K562 (cell line): ENCODE measurements at regions not wholly inside any gene's neighbourhood (a gene's known extent, or its start where the extent isn't known, plus 50 kb on each side); places are given as distances from the start of the nearest gene placed in this dataset.

Experiments used
- ATAC-seq: fragments of 200-7000 bp; cut with Tn5 transposase; 3 replicates; pipeline ENCODE4 v1.9.1; 2020; ENCODE audit warnings: moderate library complexity
- BruUV-seq: library from RNA; stranded (reverse); fragments of 400-500 nt; replicated peaks from 2 replicates; lab custom pipeline; 2021; lab: Mats Ljungman, UMichigan
- CTCF ChIA-PET: fragments of 300-600 bp; formaldehyde crosslinking; extraction: SDS; loops from one replicate; lab custom pipeline; 2021; ENCODE audit warnings: low intra/inter-chr PET ratio; lab: Yijun Ruan, JAX
- POLR2A ChIA-PET: fragments of 300-600, 350-650 bp; sonication (Branson Sonifier 250); formaldehyde crosslinking; extraction: SDS; loops from one replicate; lab custom pipeline; 2021; ENCODE audit warnings: antibody characterized with exemption, inconsistent platforms; lab: Yijun Ruan, JAX
- DNase-seq, 4 experiments: peaks; one replicate each; pipeline versions ENCODE4 v3.0.0 to v3.0.0-alpha.2; 2011 to 2018; ENCODE audit warnings: low spot score in 3 of 4, mixed read lengths in 3 of 4; ENCODE audit errors: extremely low read depth in 1 of 4
- FAIRE-seq: peaks from 2 replicates; lab custom pipeline; 2011; peaks lifted over from hg19 to GRCh38; lab: Jason Lieb, UNC
- H2AFZ ChIP-seq: 2 replicates; pipeline ENCODE4 v1.6.0; 2011; ENCODE audit warnings: low read depth, low read length, control low read depth, inconsistent platforms
- H3K27ac ChIP-seq: fragments of 200-600 bp; 3 replicates; pipeline ENCODE4 v1.8.0; 2011; ENCODE audit warnings: low read depth, mild to moderate bottlenecking, control low read depth, inconsistent platforms, low read length, moderate library complexity, mixed read lengths; ENCODE audit errors: extremely low read depth
- H3K27me3 ChIP-seq, 2 experiments: fragments of 300-600 bp in 1 of 2; 2 replicates in 1 of 2; 3 replicates in 1 of 2; pipeline versions ENCODE4 v1.6.0 to v1.8.0; 2011; ENCODE audit warnings: inconsistent platforms in 2 of 2, low read length in 2 of 2, mild to moderate bottlenecking in 1 of 2, mixed read lengths in 1 of 2, moderate library complexity in 1 of 2; ENCODE audit not compliant: control insufficient read depth in 2 of 2, insufficient read depth in 2 of 2
- H3K36me3 ChIP-seq: fragments of 300-600 bp; 3 replicates; pipeline ENCODE4 v1.8.0; 2011; ENCODE audit warnings: mild to moderate bottlenecking, low read length, inconsistent platforms; ENCODE audit not compliant: control insufficient read depth, insufficient read depth
- H3K4me1 ChIP-seq, 2 experiments: fragments of 200-600 bp in 1 of 2; replicated peaks in 1 of 2; 2 replicates in 1 of 2; 3 replicates in 1 of 2; pipeline versions ENCODE4 v1.5.1 to v1.8.0; 2011; ENCODE audit warnings: inconsistent platforms in 2 of 2, low read length in 2 of 2, mild to moderate bottlenecking in 1 of 2, mixed read lengths in 1 of 2, moderate library complexity in 1 of 2; ENCODE audit not compliant: control insufficient read depth in 2 of 2, insufficient read depth in 2 of 2
- H3K4me2 ChIP-seq: 2 replicates; pipeline ENCODE4 v1.6.1; 2011; ENCODE audit warnings: low read length, control low read depth, inconsistent platforms, mixed read lengths; ENCODE audit not compliant: insufficient read depth
- H3K4me3 ChIP-seq: fragments of 200-600 bp; sonication (generic), shearing (Covaris generic); 2 replicates; pipeline ENCODE4 v1.5.1; 2016; ENCODE audit warnings: control low read depth, inconsistent platforms
- H3K79me2 ChIP-seq: fragments of 200-600 bp; 3 replicates; pipeline ENCODE4 v1.8.0; 2011; ENCODE audit warnings: low read length, inconsistent platforms; ENCODE audit not compliant: control insufficient read depth, insufficient read depth
- H3K9ac ChIP-seq, 2 experiments: 2 replicates each; pipeline versions ENCODE4 v1.6.0 to v1.6.1; 2011; ENCODE audit warnings: low read depth in 2 of 2, low read length in 2 of 2, control low read depth in 1 of 2, inconsistent platforms in 1 of 2, mild to moderate bottlenecking in 1 of 2, mixed read lengths in 1 of 2; ENCODE audit not compliant: insufficient read depth in 1 of 2
- H3K9me1 ChIP-seq: one replicate; pipeline ENCODE4 v1.6.0; 2011; ENCODE audit warnings: inconsistent platforms, mild to moderate bottlenecking, low read length, moderate library complexity; ENCODE audit not compliant: control insufficient read depth, insufficient read depth
- H3K9me3 ChIP-seq: replicated peaks from 2 replicates; pipeline ENCODE4 v1.5.1; 2011; ENCODE audit warnings: low read depth, low read length, inconsistent platforms; ENCODE audit not compliant: control insufficient read depth, insufficient read depth
- H4K20me1 ChIP-seq: replicated peaks from 2 replicates; pipeline ENCODE4 v1.6.1; 2011; ENCODE audit warnings: low read length, inconsistent platforms, mixed read lengths; ENCODE audit not compliant: control insufficient read depth, insufficient read depth
- EWSR1 ChIP-seq: fragments of 450-650 bp; IDR thresholded peaks from 2 replicates; pipeline ENCODE4 v1.6.1; 2018; ENCODE audit warnings: borderline replicate concordance, mild to moderate bottlenecking, low read depth, moderate library complexity; ENCODE audit not compliant: partially characterized antibody
- FOS ChIP-seq: IDR thresholded peaks from 3 replicates; pipeline ENCODE4 v1.6.1; 2011; ENCODE audit not compliant: insufficient read length; ENCODE audit errors: extremely low read depth
- FOXJ3 ChIP-seq: sonication (generic); formaldehyde crosslinking; IDR thresholded peaks from 2 replicates; pipeline ENCODE4 v1.4.0; 2020; ENCODE audit warnings: mild to moderate bottlenecking, missing genetic modification reagents
- NFXL1 ChIP-seq: fragments of 450-650 bp; formaldehyde crosslinking; IDR thresholded peaks from 2 replicates; pipeline ENCODE4 v1.4.0; 2021; ENCODE audit warnings: mild to moderate bottlenecking
- NR2C2 ChIP-seq, 2 experiments: fragments of 200-800 bp in 1 of 2; sonication (Bioruptor generic) in 1 of 2; sonication (generic) in 1 of 2; formaldehyde crosslinking in 1 of 2; IDR thresholded peaks; 2 replicates each; pipeline versions ENCODE4 v1.6.1 to v1.8.0; 2016 to 2022; ENCODE audit warnings: mild to moderate bottlenecking in 1 of 2, missing compliant biosample characterization in 1 of 2, missing genetic modification characterization in 1 of 2, missing genetic modification reagents in 1 of 2
- SNIP1 ChIP-seq: fragments of 450-650 bp; IDR thresholded peaks from 2 replicates; pipeline ENCODE4 v1.7.1; 2017; ENCODE audit warnings: low read depth, mild to moderate bottlenecking
- TAF9B ChIP-seq: fragments of 450-650 bp; IDR thresholded peaks from 2 replicates; pipeline ENCODE4 v1.6.1; 2018; ENCODE audit warnings: mild to moderate bottlenecking; ENCODE audit not compliant: partially characterized antibody
- WHSC1 ChIP-seq: IDR thresholded peaks from one replicate; pipeline ENCODE4 v1.6.1; 2012; ENCODE audit warnings: low read length, control low read depth, inconsistent platforms
- ZBTB8A ChIP-seq: fragments of 450-650 bp; IDR thresholded peaks from 2 replicates; pipeline ENCODE4 v1.6.1; 2018; ENCODE audit warnings: mild to moderate bottlenecking, moderate library complexity; ENCODE audit not compliant: partially characterized antibody
- ZNF146 ChIP-seq: IDR thresholded peaks from one replicate; pipeline ENCODE4 v1.6.1; 2018; ENCODE audit warnings: missing compliant biosample characterization; ENCODE audit not compliant: unreplicated experiment
- ZNF253 ChIP-seq: fragments of 250-450 bp; sonication (Bioruptor Pico); conservative IDR thresholded peaks from 2 replicates; pipeline ENCODE4 v1.6.1; 2021; ENCODE audit warnings: mild to moderate bottlenecking
- WGBS: fragments of 100-300 bp; shearing (Covaris generic); methylation state at CpG from one replicate; pipeline ENCODE4 v1.1.6; 2016; ENCODE audit warnings: low coverage, mixed read lengths; ENCODE audit not compliant: insufficient coverage; ENCODE audit errors: missing lambda C conversion rate; 5-methylcytosine and 5-hydroxymethylcytosine counted together
- in situ Hi-C: fragments of 300-500 bp; cut with MboI; formaldehyde crosslinking; loops from 4 replicates; pipeline ENCODE4 v1.15.0; 2018; ENCODE audit warnings: inconsistent platforms, mixed read lengths
- intact Hi-C: fragments of 100-400 bp; cut with micrococcal nuclease; formaldehyde crosslinking; loops from 2 replicates; pipeline ENCODE4 v1.14.2; 2022
- TF ChIP-seq, protein P1 (sequence below): sonication (generic); formaldehyde crosslinking; IDR thresholded peaks from 2 replicates; pipeline ENCODE4 v1.5.0; 2020; ENCODE audit warnings: missing genetic modification reagents

- H3K27me3 ChIP-seq: no peaks in the 10 kb centered on the region
- no peak overlapping the region for H3K27ac ChIP-seq
- POLR2A ChIA-PET: no interaction called here
- no peak overlapping the region for H3K4me3 ChIP-seq
- CTCF ChIA-PET: no interaction called here
- DNase-seq (no peak), ATAC-seq (no peak), FAIRE-seq (no peak)
- H3K9ac ChIP-seq: no peak overlapping the region
- BruUV-seq: no TSS peak
- no peaks in the 10 kb centered on the region for H3K36me3 ChIP-seq
- no peak overlapping the region for H2AFZ ChIP-seq
- intact Hi-C loops: no loop called here
- no peaks in the 10 kb centered on the region for H3K4me1 ChIP-seq
- no peaks in the 10 kb centered on the region for H4K20me1 ChIP-seq
- 0% methylated on average over 5 of the region's 5 CpGs for WGBS
- no peak for TF ChIP-seq SNIP1
- TF ChIP-seq, protein P1, sequence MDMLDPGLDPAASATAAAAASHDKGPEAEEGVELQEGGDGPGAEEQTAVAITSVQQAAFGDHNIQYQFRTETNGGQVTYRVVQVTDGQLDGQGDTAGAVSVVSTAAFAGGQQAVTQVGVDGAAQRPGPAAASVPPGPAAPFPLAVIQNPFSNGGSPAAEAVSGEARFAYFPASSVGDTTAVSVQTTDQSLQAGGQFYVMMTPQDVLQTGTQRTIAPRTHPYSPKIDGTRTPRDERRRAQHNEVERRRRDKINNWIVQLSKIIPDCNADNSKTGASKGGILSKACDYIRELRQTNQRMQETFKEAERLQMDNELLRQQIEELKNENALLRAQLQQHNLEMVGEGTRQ (CRISPR knock-in tag): no peak
- TF ChIP-seq ZNF146: no peak
- in situ Hi-C loops: loop anchor here (25.0 kb wide), 2 partner anchors 682 to 1457 kb away; partner anchors contain the start of gene FOXG1
- no peaks in the 10 kb centered on the region for H3K9me1 ChIP-seq
- no peaks in the 10 kb centered on the region for H3K79me2 ChIP-seq
- H3K4me2 ChIP-seq: no peak overlapping the region
- H3K9me3 ChIP-seq: no peaks in the 10 kb centered on the region
These were observed 291.3 kb upstream of the PRKD1 start for GRCh38 chr14:30218907-30219306.

DNA sequence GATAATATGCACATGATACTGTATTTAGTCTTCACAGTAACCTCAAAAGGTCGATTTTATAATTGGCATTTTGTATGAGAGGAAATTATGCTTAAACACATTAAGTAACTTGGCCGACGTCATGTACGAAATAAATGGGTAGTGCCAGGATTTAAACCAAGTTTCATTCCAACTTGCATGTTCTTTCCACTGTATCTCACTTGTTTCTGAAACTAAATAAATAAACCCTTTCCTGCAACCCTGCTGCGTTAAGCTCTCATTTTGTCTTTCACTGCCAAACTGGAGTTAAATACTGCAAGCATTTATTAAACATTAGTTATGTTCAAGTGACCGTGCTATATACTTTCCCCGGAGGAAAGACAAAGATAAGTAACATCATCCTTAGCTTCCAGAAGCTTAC lies 293.9 kb upstream of the PRKD1 start:
- no peaks in the 10 kb centered on the region for H4K20me1 ChIP-seq
- FAIRE-seq: no peak
- ChIA-PET POLR2A (no interaction called here), CTCF (no interaction called here)
- in situ Hi-C loops: loop anchor here (25.0 kb wide), 2 partner anchors 684 to 1459 kb away; partner anchors contain the start of gene FOXG1
- WGBS: 2% methylated on average over 7 of the region's 7 CpGs
- BruUV-seq: no TSS peak
- intact Hi-C loops: no loop called here
- H2AFZ ChIP-seq: no peak overlapping the region
- no peak for ATAC-seq
- no peak overlapping the region for H3K9ac ChIP-seq
- H3K9me1 ChIP-seq: no peaks in the 10 kb centered on the region
- H3K4me1 ChIP-seq: no peaks in the 10 kb centered on the region
- H3K27me3 ChIP-seq: no peaks in the 10 kb centered on the region
- no peaks in the 10 kb centered on the region for H3K9me3 ChIP-seq
- no peak for TF ChIP-seq ZNF253 (CRISPR knock-in tag)
- TF ChIP-seq NFXL1 (CRISPR knock-in tag): no peak
- no peak for TF ChIP-seq EWSR1
- TF ChIP-seq FOS: no peak
- no peak for TF ChIP-seq FOXJ3 (CRISPR knock-in tag)
- no peak for TF ChIP-seq WHSC1
- no peak for TF ChIP-seq SNIP1
- no peak for TF ChIP-seq NR2C2 (CRISPR knock-in tag; IDR thresholded peaks at IDR 0.05)
- no peak for TF ChIP-seq NR2C2 (tag; IDR thresholded peaks at IDR 0.05)
- TF ChIP-seq ZBTB8A: no peak
- TF ChIP-seq TAF9B: no peak
- H3K27ac ChIP-seq: no peak overlapping the region
- no peak for DNase-seq
- H3K4me3 ChIP-seq: no peak overlapping the region
- H3K4me2 ChIP-seq: no peak overlapping the region
- no peaks in the 10 kb centered on the region for H3K79me2 ChIP-seq
- no peaks in the 10 kb centered on the region for H3K36me3 ChIP-seq
